Heart left ventricle (tissue), 13 donors: ENCODE measurements at regions not wholly inside any gene's neighbourhood (a gene's known extent, or its start where the extent isn't known, plus 50 kb on each side); places are given as distances from the start of the nearest gene placed in this dataset.

Experiments used
- POLR2A ChIP-seq, 2 donors: fragments of 450-650 bp; IDR thresholded peaks; one replicate each; pipeline ENCODE4 v1.6.1; 2017; ENCODE audit warnings: antibody characterized with exemption in 2 of 2, mild to moderate bottlenecking in 2 of 2, moderate library complexity in 2 of 2
- TF ChIP-seq, protein P1 (sequence below), 12 donors: fragments of 200-600 bp; sonication (generic) in 4 of 12; IDR thresholded peaks; one replicate each; pipeline versions ENCODE4 v1.5.0 to v1.8.0; 2018 to 2022; ENCODE audit warnings: antibody characterized with exemption in 12 of 12, mild to moderate bottlenecking in 5 of 12
- donor health status: ischemic (EF 13 %, LVEDD 7.1; RV severe dilation, severe dysfunction).
- donor health status: DM: no; HTN: yes; CAD: no.
- donor health status: DM: no; HTN: no; CAD: no.
- donor health status: ischemic (EF 25% LVEDD 6.9; RV normal size, moderate dysfunction).
- donor health status: ischemic (EF 25% LVEDD 5.7; RV mildly dilated, moderate dysfunction).
- donor health status: ischemic (EF 35%, LVEDD 5.7; RV mildly dilated, moderate dysfunction).
- donor health status: nonischemic (EF 11% LVEDD 7.7; RV severe dilation, severe dysfunction).
- donor health status: DM: yes; HTN: yes; CAD: no.
- donor health status: PGD.
- donor health status: ischemic (EF 29% LVEDD 5.4; RV normal size, mild dysfunction).
- donor health status: nonischemic (EF 23%, LVEDD 6.1; RV moderate dilation, normal function).

DNA sequence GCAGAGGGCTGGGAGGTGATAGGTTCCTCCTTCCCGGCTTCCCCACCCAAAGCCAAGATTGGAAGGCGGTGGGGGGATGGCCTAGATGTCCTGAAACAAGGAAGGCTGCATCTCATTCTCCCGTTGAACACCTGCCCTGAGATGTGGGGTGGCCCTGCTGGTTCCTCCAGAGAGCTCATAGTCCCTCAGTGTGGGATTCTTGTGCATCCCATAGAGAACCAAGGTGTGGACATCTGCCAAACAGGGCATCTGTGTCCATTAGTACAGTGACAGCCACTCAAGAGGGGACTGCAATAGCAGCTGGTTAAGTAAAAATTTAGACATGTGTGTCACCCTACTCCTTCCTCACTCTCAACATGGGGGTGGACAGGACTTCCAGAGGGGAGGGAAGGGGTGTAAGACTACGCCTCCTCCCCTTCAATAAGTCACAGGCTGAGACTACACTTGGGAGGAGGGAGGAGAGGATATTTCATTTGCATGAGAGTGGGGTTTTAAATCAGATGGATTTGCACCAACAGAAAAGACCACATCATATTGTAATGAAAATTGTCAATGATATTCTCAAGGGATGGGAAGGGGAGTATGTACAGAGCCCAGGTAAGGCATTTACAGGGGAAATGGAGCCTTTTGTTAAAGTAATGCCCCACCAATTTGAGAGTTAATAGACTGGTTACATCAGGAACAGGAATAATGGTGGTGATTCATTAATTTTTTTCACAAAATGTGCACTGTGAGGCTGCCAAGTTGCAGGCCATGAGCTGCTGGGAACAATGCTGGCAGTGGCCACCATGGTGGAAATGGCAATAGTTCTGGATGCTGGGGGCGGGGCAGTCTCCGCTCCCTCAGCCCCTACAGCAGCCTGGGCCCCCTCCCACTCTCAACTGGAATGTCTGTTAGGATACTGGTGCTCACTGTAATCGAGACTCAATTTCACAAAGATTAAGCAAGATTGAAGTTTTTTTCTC, 80.6 kb downstream of the TEX51 start:
- TF ChIP-seq POLR2A (IDR thresholded peaks at IDR 0.05), result no peak
- TF ChIP-seq, protein P1, sequence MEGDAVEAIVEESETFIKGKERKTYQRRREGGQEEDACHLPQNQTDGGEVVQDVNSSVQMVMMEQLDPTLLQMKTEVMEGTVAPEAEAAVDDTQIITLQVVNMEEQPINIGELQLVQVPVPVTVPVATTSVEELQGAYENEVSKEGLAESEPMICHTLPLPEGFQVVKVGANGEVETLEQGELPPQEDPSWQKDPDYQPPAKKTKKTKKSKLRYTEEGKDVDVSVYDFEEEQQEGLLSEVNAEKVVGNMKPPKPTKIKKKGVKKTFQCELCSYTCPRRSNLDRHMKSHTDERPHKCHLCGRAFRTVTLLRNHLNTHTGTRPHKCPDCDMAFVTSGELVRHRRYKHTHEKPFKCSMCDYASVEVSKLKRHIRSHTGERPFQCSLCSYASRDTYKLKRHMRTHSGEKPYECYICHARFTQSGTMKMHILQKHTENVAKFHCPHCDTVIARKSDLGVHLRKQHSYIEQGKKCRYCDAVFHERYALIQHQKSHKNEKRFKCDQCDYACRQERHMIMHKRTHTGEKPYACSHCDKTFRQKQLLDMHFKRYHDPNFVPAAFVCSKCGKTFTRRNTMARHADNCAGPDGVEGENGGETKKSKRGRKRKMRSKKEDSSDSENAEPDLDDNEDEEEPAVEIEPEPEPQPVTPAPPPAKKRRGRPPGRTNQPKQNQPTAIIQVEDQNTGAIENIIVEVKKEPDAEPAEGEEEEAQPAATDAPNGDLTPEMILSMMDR (IDR thresholded peaks at IDR 0.05), result no peak
